22Rv1 (cell line): ENCODE measurements at regions not wholly inside any gene's neighbourhood (a gene's known extent, or its start where the extent isn't known, plus 50 kb on each side); places are given as distances from the start of the nearest gene placed in this dataset.

Experiments used
- CTCF ChIP-seq: fragments of 450-650 bp; IDR thresholded peaks from 2 replicates; pipeline ENCODE4 v1.5.1; 2017; ENCODE audit warnings: mild to moderate bottlenecking
- ZFX ChIP-seq: fragments of 450-650 bp; IDR thresholded peaks from 2 replicates; pipeline ENCODE4 v1.6.1; 2017; ENCODE audit warnings: antibody characterized with exemption, borderline replicate concordance

- TF ChIP-seq CTCF: no peak
- TF ChIP-seq ZFX: no peak
Measured at GRCh38 chr11:127713226-127713625, 712.7 kb upstream of the KIRREL3 start.
